HG03432 (cell line): ENCODE measurements at regions not wholly inside any gene's neighbourhood (a gene's known extent, or its start where the extent isn't known, plus 50 kb on each side); places are given as distances from the start of the nearest gene placed in this dataset.
"Not testable (repeated sequence)": the region's sequence is repeated elsewhere in the genome, so short reads cannot be mapped to it uniquely, and the experiment has no call there.

Experiments used
- ATAC-seq: cut with Tn5 transposase; IDR thresholded peaks from one replicate; pipeline ENCODE4 v1.9.1; 2021; ENCODE audit warnings: mild to moderate bottlenecking, moderate library complexity; ENCODE audit not compliant: unreplicated experiment

GRCh38 chr10:33867199-33867789 lies 532.8 kb upstream of the NRP1 start:
- ATAC-seq: not testable (repeated sequence)

DNA sequence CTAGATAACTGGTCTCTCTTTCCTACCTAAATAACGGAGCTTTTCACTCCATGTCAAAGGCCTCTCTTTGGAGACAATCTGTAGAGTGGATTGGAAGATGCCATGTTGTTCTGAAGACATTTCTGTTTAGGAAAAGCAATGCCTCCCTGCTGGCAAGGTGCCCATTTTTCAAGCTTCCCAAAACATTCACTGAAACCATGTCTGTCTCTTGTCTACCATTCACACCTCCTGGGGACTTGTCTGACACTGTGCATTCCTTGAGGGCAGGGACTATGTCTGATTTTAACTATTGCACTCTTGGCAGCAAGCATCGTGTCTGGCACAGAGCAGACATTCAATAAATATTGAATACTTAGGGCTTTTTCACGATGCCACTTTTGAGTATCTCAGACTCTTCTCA lies 528.9 kb upstream of the NRP1 start:
- ATAC-seq: no peak

GRCh38 chr10:33862536-33863105 lies 528.2 kb upstream of the NRP1 start:
- no peak for ATAC-seq

DNA sequence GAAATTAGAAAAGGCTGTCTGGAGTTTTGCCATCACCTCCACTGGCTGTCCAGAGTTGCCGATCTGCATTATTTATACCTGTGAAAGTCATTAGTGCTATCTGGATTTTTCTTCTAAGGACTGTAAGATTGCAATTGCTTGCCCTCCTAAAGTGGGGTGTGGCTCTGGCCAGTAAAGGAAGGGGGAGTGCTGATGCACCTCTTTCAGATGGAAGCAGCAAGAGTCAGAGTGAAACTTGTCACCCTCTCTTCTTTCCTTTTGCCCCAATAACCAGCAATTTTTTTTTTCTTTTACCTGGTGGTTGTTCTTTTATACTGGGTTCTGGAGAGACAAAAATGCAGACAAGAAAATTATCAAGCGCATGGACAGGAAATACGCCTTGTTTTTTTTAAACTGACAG lies 527.4 kb upstream of the NRP1 start:
- no peak for ATAC-seq

DNA sequence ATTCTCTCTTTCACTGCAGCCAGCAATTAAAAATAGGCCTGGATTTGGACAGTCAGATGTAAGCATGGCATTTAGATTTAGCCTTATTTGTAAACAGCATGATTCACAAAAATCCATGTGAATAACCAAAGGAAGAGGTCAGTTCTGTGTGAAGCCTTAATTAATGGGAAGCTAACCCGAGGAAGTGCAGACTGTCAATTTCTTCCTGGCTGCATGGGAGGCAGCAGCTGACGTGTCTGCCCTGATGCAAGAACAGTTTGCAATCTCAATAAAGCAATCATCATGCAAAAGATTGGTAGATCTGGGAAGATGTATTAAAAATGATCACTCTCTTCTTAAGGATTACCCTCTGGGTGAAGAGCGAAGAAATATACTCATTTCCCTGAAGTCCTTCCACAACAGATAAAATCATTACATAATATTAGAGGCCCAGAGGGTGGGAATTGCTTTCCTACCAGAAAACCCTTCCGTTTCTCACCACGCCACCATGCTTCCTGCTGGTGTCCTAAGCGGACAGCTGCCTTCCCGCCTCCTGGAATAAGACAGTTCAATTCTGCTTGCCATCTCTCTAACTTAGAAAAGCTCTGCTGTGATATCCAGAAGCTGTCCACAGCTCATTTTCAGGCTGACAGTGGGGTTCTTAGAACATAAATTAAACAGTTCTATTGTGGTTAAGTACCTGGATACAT lies 526.7 kb upstream of the NRP1 start:
- no peak for ATAC-seq

GRCh38 chr10:33860552-33860951 lies 526.1 kb upstream of the NRP1 start:
- no peak for ATAC-seq

DNA sequence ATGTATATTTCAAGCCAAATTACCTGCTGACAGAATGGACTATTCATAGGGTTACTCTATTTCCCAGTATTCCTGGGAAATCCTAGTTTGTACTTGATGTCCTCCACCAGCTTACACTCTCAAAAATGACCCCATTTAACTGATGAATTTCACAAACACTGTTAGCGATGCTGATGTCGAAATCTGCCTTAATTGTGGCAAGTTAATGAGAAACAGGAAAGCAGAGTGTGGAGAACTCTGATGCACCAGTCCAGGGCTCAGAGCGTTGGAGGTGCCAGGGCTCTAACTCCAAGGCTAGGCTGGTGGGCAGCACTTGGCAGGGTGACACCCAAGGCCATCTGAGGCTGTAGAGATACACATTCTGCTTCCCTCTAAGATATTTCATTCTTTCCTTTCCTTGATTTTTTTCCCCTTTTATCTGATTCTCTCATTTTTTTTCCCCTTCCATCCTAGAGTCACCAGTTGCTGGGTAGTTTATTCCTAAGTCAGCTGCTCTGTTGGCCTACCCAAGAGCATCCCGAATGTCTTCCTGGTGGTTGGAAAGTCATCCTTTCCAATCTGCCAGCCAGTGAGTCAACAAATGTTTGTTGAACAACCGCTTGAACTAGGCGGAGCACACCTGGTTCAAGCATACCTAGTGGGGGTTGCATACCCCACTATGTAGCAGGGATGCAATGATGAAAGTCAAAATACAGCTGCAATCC lies 525.0 kb upstream of the NRP1 start:
- no peak for ATAC-seq

DNA sequence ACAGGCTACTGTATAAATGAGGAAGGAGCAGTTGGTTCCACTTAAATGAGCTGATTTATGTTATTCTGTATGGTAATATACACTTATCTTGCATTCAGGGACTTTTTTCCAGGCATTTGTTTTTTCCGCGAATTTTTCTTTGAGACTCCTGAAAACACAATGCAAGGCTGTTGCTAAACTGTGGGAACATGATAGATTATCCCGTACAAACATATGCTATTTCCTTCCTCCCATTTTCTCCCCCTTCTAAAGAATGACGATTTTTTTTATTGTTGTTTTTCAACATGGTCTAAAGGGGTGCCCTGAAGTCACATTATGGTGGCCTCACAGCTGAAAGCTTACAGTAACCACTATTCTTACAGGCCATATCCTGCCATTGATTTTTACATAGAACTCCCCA lies 523.9 kb upstream of the NRP1 start:
- no peak for ATAC-seq

DNA sequence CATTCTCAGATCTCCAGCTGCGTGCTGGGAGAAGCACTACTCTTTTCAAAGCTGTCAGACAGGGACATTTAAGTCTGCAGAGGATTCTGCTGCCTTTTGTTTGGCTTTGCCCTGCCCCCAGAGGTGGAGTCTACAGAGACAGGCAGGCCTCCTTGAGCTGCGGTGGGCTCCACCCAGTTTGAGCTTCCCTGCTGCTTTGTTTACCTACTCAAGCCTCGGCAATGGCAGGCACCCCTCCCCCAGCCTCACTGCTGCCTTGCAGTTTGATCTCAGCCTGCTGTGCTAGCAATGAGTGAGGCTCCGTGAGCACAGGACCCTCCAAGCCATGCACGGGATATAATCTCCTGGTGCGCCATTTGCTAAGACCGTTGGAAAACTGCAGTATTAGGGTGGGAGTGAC lies 518.8 kb upstream of the NRP1 start:
- ATAC-seq: not testable (repeated sequence)

- no peak for ATAC-seq
These were observed 508.9 kb upstream of the NRP1 start for GRCh38 chr10:33843379-33843778.

DNA sequence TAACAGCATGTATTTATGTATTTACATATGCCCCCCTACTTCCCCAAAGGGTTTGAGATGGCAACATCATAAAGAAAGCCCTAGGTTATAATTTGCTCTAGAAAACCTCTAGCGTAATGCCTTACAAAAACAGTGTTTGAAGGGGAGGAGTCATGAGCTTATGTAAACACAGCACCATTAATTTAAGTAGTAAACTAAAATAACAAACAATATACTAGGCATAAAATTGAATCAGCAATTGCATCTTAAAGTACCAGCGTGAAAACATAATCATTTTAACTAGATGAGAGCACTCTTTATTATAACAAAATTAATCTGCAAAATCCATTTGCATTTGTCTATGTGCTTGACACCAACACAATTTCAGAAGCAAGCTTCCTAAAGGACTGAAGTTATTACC lies 507.2 kb upstream of the NRP1 start:
- no peak for ATAC-seq

DNA sequence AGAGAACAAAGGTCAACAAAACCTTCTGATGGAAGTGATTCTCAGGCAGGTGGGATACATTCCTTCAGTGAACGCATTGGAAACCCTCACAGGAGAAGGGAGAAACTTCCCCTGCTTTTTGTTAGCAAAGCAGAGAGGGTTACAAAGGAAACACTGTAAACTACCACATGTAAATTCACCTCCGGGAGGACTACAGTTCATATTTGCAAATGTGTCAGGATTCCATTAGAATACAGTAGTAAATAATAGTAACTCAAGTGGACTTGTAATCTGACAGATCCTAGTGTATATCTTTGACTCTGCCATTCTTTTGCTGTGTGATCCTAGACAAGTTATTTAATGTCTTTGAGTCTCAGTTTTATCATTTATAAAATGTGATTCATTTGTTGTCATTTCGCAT lies 504.3 kb upstream of the NRP1 start:
- no peak for ATAC-seq

- ATAC-seq: no peak
These were observed 503.3 kb upstream of the NRP1 start for GRCh38 chr10:33837736-33838135.

DNA sequence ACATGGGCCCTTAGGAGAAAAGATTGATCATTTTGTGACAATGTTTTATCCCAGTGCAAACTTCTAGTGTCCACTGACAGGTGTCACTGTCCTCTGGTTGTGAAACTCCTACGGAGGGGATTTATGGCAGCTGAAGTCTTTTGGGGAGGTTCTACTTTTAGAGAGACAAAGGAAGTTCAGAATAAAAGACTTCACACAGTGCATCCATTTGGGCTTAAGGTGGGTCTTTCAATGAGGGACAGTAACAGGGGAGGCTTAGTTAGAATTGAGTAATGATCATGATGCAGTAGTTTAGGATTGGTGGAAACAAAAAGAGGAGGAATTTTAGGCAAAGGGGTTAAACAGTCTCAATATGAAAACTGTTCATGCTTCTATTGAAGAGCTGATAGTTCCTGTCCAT lies 501.1 kb upstream of the NRP1 start:
- ATAC-seq: no peak

DNA sequence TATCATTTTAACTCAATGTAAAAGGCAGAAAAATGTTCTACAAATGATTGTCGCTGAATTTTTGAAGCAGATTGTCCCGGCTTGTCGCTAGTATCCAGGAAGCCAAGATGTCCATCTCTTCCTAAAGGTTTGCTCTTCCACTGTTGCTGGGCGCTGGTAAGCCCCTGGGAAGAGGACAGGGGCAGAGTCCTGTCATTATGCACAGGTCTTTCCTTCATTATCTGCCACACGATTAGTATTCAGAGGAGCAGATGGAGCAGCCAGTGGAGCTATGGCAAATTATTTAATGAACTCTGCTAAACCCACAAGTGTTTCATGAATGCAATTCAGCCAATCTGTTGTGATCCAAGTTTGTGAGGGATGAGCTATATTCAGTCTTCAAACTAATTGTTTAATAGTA lies 499.1 kb upstream of the NRP1 start:
- no peak for ATAC-seq

DNA sequence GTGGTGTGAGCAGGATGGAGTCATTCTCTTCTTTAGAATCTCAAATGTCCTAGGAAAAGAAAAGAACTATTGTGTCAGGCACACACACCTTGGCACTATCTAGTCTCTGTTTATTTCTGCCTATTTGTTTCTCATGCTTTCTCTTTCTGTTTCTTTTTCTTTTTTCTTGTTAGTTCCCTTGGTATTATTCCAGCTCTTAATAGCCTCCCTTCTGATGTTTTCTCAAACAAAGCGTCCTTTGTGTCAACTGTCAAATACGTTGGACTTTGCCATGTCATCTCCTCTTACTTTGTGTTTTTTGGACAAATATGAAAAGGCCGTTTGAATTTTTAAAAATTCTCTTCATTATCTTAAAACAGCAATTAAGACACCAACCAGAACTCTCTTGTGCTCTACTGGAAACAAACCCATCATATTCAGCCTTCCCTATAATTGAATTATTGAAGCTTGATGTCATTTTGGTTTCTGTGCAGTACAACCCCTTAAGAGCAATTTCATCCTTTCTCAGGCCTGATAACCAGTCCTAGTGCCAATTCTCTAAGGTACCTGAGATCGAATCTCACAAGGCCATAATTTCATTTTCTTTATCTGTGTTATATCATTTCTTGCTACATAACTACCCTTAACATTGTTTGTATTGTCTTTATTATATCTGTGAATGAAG lies 497.8 kb upstream of the NRP1 start:
- ATAC-seq: no peak

DNA sequence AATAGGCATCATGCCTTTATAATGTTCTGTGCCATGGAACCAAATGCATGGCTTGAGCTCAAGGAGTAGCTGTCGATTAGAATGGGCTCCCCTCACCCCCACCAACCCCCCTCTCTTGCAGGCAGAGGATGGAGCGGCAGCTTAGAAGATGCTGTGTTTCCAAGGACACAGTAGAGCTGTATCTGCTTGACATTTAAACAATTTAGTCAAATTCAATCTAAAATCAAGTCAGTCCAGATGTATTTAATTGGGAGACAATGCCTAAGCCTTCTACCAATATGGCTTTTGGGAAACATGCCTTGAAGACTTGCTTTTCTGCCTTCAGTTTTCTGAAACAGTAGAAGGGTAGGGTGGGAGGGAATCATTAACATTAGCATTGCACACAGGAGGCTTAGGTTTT lies 497.1 kb upstream of the NRP1 start:
- ATAC-seq: no peak

DNA sequence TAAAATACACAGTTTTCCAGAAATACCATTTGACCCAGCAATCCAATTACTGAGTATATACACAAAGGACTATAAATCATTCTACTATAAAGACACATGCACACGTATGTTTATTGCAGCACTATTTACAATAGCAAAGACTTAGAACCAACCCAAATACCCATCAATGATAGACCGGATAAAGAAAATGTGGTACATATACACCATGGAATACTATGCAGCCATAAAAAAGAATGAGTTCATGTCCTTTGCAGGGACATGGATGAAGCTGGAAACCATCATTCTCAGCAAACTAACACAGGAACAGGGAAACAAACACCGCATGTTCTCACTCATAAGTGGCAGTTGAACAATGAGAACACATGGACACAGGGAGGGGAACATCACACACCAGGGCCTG lies 495.4 kb upstream of the NRP1 start:
- not testable (repeated sequence) for ATAC-seq

- no peak for ATAC-seq
These were observed 494.1 kb upstream of the NRP1 start for GRCh38 chr10:33828592-33828991.

GRCh38 chr10:33826186-33826585 lies 491.7 kb upstream of the NRP1 start:
- no peak for ATAC-seq

DNA sequence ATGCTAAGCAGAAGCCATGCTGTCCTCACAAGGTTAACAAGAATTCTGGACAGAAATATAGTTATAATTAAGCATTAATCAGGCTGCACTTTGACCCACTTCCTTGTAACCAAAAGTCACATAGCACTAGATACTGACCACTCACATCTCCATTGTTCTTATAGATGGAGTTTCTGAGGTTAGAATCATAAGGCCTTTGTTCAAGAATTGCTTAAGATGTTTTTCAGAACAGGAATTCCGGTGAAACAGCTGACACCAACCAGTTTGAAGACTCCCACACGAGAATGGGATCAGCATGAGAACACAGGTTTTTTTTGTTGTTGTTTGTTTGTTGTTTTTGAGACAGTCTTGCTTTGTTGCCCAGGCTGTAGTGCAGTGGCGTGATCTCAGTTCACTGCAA lies 488.3 kb upstream of the NRP1 start:
- no peak for ATAC-seq

- no peak for ATAC-seq
These were observed 486.1 kb upstream of the NRP1 start for GRCh38 chr10:33820531-33820930.
